Stimulated activated CD4-positive, alpha-beta T cell treated with anti-CD3 and anti-CD28 coated beads, Interleukin-12 subunit alpha, Interleukin-12 subunit beta, amount 100 ng/mL, for 48 hours (primary cell): ENCODE measurements at regions not wholly inside any gene's neighbourhood (a gene's known extent, or its start where the extent isn't known, plus 50 kb on each side); places are given as distances from the start of the nearest gene placed in this dataset.

Experiments used
- DNase-seq, 3 donors: peaks; one replicate each; pipeline ENCODE4 v3.0.0-alpha.2; 2020; ENCODE audit warnings: low read depth in 2 of 3, low spot score in 1 of 3

DNA sequence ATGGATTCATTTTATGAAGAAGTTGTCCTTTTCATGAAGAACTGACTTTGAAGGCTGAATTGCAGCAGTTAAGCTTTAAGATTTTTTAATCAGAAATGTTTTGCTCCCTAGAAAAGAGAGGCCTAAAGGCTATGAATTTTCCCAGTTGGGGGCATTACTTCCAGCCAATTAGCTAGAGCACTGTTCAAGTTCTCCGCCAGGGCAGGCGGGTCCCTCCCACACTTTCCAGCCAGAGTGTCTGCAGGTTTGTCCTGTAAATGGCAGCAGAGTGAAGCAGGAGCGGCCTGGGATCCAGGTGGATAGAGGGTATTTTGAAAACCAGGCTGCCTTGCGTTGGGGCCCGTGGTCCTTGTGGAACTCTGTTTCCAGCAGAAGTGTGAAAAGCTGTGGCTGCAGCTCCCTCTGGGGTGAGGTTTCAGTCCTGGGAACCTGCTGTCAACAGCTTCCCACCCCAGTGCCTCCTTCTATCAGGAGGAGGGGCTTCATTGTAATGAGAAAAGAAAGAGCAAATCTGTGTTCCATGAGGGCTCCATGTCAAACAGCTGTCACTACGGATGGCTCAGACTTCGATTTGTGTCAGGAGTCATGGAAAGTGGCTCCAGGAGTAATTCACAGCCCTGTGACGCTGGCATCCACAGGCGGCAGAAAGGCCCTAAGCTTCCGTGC lies 210.7 kb upstream of the TMEM132C start:
- no peak for DNase-seq

DNA sequence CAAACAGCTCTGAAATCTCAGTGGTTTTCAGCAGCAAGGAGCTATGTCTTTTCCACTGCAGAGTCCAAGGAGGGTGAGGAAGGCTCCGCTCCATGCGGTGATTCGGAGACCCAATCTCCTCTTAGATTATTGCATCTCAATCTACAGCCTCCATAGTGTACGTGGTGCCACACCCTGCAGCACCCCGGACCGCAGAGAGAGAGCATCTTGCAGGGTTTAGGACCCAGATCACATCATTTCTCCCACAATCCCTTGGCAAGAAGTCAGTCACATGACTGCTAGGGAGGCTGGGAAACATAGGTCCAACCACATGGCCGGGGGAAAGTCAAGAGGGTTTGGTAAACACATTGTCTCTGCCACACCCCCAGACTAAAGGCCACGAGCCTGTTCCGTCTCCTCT lies 209.4 kb upstream of the TMEM132C start:
- DNase-seq: no peak

DNA sequence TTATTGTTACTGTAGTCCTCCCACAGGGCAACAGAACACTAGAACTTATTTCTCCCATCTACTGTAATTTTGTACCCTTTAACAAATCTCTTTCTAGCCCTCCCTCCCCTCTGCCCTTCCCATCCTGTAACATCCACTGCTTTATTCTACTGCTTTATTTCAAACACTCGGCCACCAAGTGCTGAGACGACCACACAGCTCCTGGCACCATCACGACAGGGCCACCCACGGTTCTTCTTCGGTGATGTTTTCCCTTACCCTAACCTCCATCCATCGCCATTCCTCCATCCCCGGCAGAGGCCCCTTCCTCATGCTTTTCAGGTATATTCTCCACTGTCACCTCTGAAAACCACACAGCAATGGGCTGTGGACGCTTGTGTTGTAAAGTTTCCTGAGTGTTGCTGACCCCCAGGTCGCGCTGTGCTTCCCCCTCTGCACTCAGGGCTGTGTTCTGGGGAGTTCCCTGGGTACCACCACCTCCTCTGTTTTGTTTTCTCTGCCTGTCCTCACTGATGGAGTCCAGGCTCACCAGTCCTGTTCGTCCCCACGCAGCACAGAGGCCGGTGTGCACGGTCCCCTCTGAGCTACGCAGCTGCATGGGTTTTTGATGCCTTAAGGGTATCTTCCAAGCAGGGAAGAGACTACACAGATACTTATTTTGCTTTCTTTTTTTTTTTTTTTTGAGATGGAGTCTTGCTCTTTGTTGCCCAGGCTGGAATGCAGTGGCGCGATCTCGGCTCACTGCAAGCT lies 207.2 kb upstream of the TMEM132C start:
- no peak for DNase-seq

DNA sequence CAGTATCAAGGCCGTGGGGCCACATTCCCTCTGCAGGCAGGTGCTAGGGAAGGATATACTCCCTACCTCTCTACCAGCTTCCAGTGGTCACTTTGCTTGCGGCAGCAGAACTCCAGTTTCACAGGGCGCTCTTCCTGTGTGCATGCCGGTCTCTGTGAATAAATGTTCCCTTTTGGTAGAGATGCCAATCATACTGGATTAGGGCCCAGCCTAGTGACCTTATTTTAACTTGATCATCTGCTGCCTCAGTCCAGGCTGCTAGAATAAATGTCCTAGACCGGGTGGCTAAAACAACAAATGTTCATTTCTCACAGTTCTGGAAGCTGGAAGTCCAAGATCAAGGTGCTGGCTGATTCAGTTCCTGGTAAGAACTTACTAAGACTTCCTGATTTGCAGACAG lies 198.8 kb upstream of the TMEM132C start:
- DNase-seq: no peak

DNA sequence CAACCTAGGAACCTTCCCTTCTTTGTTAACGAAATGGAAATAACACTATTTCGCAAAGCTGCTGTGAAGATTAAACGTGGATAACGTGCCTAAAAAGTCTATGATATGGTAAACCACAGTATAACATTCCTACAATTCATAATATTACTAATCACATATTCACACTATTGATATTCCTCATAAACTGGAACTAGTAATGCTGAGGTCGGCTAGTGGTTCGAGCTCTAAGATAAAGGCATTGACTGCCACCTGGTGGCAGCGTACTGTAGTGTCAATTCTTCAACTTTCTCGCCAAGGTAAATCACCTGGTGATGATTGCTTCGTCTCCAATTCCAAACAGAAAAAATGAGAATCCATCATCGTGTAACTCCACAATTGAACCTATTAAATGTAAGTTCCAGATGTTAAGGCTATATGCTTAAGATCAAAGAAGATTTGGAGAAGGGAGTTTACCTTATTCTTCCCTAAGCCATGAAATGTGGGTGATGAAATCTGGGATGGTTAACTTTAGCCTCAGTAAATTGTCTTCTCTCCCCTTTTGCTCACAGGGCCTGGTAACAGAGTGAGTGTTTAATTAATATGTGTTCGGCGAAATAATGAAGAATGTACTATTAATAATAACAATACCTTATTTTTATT lies 197.5 kb upstream of the TMEM132C start:
- DNase-seq: peak in 2 of 3 donors; percentile 4

DNA sequence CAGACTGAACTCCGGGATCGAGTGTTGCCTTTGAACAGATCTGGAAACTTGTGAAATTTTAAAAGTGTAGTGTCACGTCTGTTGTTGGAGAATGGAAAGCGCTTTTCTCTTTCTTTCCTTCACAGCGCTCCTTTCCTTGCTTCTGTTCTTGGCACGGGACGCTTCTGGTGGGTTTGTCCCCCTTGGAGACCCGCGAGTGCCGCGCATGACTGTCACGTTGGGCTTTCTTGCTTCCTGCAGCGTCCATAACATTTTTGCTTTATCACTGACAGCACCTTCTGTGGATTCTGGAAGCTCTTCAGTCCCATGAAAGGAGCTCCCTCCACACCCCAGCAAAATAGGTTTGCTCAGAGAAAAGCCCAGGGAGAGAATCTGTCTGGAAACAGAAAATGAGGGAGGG lies 193.0 kb upstream of the TMEM132C start:
- DNase-seq: no peak

DNA sequence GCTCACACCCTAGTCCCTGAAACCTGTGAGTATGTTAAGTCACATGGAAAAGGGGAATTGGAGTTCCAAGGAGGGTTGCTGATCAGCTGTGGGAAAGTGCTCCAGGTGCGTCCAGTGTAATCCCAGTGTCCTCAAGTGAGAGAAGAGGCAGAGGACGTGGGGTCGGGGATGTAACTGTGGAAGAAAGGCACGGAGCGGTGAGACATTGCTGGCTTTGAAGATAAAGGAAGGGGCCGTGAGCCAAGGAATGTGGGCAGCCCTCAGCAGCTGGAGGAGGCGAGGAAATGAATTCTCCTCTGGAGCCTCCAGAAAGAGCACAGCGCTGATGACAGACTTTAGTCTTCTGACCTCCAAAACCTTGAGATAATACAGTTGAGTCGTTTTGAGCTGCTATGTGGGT lies 191.6 kb upstream of the TMEM132C start:
- no peak for DNase-seq

DNA sequence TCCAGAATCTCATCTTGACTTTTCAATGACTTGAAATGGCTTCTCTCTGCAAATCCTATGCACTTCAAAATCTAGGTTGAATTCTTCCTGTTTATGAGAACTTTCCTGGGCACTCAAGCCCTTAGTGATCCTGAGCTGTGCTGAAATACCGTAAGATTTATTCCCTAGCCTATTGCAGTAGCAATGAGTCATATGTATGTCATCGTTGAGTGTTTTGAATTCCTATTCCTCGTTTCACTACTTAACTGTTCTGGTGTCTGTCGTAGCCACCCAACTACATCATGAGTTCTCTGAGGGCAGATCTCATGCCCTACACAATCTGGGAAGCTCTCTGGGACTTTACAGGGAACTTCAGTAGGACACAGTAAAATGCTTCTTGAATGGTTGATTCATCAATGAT lies 190.8 kb upstream of the TMEM132C start:
- DNase-seq: no peak

DNA sequence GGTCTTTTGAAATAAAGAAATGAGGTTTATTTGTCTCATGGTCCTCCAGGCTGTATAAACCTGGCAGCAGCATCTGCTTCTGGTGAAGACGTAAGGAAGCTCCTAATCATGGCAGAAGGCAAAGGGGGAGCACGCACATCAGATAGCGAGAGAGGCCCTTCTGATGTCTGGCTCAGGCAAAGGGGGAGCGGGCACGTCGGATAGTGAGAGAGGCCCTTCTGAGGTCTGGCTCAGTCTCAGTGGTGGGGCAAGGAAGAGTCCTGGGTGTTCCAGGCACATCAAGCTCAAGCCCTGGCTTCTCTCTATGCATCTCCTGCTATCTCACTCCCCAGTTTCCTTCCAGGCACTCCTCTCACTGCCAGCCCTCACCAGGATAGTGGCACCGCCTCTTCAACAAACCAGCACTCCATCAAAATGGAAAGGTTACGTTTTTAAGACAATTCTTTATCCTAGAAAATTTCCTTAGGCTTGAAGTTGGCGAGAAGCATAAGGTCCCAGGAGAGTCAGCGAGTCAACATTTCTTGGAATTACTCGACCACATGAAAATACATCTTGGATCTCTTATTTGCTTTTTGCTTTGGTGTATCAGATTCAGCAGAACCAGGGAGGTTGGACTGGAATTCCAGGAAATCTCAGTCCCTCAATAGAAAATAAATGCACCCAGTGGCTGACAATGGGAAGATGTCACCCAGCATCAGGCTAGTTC lies 189.6 kb upstream of the TMEM132C start:
- DNase-seq: no peak

DNA sequence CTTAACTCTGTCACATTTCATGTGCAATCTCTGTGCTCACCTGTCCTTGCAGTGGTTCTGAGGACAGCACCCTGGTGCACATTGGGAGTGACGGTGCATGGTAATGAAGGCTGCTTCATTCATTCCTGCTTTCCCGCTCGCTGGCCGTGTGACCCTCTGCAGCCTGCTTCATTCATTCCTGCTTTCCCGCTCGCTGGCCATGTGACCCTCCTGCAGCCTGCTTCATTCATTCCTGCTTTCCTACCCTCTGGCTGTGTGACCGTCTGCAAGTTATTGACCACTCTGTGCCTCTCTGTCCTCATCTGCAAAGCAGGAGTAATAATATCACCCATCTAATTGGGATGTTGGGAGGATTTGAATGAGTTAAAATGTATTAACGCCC lies 189.1 kb upstream of the TMEM132C start:
- no peak for DNase-seq

DNA sequence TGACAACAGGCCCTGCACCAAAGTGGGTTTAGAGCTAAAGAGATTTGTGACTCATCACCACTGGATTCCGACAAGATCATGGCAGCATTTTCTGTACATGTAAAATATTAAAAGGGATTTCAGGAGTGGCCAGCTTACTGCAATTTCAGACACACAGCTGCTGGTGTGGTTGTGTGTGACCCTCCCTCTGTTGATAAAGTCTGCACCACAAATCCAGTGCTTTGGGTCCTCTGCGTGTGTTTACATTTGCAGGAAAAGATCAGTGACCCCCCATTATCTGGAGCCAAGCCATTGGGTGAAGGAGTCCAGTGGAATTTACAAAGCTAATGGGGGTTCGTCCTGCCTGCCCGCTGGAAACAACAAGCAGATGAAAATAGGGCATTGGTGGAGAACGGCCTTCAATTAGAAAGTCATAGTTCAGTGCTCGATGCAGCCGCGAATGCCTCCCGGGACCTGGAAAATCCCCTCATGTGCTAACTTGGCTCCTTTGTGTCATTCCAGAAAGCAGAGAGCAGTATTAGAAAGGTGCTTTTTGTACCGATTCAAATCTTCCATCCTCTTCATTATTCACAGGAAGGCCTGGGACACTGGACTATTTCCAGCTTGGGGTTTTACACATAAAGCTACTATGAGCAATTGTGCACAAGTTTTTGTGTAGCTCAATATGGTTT lies 188.5 kb upstream of the TMEM132C start:
- DNase-seq: no peak

DNA sequence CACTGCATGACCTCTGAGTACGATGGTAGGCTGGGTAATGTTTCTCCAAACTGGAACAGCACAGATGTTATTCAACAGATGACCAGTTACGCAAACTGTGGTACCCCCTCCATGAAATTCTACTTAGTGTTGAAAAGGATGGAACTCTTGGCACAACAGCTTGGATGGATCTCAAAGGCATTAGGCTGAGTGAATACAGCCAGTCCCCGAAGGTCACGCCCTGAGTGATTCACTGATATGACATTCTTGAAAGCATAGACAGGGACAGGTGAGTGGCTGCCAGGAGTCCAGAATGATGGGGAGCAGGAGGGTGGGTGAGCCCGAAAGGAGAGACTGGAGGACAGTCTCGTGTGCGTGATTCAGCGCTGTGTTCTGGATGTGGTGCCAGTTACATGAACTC lies 187.5 kb upstream of the TMEM132C start:
- no peak for DNase-seq

DNA sequence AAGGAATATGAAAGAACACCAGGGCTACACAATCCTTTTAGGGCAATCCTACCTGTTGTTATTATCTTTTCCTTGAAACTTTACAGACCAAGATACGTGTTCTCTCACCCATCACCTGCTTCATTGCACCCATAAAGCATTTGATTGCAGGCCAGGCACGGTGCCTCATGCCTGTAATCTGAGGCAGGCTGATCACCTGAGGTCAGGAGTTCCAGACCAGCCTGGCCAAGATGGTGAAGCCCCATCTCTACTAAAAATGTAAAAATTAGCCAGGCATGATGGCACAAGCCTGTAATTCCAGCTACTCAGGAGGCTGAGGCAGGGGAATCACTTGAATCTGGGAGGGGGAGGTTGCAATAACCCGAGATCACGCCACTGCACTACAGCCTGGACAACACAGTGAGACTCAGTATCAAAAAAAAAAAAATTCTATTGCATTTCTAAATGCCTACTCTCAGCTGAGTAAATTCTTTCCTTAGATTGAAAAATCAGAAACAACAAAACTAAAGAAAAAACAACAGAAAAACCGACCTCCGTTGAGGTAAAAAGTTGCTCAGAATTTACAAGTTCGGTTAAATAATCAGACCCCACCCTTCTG lies 183.7 kb upstream of the TMEM132C start:
- DNase-seq: no peak

DNA sequence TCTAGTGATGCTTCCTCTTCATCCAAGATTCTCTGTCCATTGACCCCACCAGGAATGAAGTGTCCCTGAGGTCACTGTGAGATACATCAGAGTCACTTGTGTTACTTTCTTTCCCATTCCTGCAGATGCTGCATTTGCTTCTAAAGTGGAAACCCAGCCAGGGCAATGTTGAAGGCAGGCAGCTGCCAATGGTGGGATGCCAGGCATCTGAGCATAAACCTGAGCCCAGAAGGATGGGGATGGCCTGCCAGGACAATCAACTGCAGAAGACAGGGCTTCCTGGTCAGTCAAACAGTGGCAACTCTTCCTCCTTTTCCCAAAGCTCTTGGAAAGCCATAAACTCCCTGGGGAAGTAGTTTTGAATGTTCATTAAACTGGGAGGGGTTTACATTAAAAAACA lies 178.0 kb upstream of the TMEM132C start:
- no peak for DNase-seq

DNA sequence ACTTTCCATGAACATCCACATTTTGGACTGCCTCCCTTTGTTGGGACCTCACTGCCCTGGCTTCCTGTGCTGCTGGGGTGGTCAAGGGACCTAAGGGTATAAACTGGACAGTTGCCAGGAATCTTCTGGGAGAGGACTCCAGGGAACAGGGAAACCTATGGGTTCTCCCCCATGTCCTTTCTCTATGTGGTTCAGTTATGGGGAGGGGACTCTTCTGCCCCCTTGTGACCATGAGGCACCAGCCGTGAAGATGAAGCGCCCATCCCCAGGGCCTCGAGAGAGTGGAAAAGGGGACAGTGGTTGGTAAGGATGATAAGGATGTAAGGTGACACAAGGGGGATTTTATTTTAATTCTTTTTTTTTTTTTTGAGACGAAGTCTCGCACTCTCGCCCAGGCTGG lies 177.0 kb upstream of the TMEM132C start:
- no peak for DNase-seq

DNA sequence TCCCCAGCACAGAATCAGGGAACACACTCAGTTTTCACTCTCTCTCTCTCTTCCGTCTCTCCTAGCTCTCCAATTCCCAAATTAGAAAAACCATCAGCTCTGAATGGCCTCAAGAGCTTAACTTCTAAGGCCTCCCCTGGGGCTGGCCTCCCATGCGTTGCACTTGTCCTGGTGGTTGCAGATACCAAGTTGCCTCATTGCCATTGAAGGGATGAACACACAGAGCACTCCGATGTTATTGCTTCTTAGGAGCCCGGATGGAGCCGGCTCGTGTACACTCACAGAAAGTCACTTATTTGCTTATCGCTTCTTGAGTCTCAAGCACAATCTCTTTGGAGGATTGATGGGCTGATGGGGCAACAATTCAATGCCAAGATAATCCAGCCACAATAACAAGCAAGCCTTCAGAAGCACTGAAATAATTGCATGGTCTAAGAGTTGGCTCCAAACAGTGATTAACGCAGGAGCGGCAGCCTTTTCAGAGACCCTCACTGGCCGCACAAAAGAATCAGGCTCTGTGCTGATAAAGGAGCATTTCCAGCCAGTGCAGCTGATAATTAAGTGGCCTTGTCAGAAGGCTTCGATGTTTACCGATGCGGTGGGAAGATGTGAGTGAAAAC lies 175.8 kb upstream of the TMEM132C start:
- no peak for DNase-seq

DNA sequence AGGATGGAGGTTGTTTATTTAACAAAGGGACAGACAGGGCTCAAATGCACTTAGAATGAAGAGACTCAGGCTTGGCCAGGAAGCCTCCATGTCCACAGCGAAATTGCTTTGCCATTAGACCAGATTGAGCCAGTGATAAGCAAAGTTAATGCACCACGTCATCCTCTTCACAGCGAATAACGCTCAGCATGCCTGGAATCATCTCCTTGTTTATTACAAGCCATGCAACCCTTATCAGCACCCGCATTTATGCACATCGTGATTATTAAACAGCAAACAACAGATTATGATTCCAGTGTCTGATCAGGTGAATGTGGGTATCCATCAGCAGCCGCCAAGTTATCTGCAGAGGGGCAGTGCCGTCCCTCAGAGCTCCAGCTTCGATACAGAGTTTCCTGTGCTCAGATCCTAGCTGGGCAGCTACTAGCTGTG lies 175.0 kb upstream of the TMEM132C start:
- no peak for DNase-seq

DNA sequence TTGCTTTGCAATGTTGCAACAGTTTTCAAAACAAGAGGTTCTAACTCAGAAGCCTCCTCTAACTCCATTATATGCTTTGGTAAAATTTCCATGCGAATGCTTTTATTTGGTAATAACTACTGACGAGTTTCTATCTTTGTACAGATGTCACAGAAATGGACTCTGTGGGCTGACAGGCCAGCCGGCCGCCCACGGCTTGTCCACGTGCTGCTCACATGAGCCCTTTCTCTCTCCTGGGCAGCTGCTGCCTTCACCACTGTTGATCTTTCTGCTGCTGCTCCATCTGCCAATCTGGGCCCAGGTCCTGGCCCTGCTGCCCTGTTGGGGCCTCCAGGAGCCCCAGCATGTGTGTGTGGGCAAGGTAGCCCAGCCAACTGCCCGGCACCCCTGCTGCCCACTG lies 168.2 kb upstream of the TMEM132C start:
- DNase-seq: no peak

DNA sequence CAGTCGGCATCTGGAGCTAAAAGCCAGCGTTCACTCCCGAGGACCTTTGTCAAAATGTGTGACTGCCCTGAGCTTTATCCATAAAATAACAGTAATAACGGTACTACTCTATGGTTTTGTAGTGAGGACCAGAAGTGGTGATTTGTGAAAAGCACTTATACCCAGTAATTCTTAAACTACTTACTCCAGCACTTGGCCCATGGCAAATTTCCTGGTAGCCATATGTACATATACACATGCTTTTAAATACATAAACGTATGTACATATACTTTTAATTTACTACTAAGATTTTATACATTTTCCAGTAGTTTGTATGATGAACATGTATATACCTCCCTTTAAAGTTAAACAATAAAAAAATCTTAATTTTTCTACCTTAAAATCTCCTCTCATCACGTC lies 163.8 kb upstream of the TMEM132C start:
- no peak for DNase-seq

DNA sequence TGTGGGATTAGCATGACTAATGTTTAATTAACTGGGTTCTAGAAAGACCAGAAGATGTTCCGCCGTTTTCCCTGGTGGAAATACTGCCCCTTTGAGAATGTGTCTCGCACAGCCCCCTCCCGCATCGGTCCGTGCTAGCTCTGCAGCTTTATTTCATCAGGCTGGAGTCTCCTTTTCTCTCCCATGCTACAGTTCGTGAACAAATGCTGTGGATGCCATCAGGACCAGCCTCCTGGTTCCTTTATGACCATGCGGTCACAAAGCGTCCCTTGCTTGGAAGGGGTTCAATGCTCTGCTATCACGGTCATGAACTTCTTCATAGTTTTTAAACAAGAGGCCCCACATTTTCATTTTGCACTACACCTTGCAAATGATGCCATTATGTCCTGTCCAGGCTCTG lies 157.7 kb upstream of the TMEM132C start:
- DNase-seq: no peak

DNA sequence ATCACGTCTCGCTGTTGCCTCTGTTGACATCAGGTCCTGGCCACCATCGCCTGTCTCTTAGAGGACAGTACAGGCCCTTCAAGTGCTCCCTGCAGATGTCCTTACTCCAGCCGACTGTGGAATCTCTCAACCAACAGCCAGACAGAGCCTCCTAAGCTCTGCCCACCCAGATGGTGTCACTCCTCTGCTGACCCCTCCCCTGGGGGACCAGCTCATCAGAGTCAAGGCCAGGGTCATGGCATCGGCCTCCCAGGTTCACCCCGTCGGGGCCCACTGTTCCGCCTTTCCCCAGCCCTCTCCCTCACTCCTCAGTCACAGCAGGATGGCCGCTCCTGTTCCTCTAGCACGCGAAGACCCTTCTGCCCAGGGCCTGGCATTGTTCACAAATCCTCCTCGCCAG lies 157.3 kb upstream of the TMEM132C start:
- DNase-seq: no peak
